Activated CD8-positive, alpha-beta T cell treated with anti-CD3 and anti-CD28 coated beads for 36 hours (primary cell): ENCODE measurements at regions not wholly inside any gene's neighbourhood (a gene's known extent, or its start where the extent isn't known, plus 50 kb on each side); places are given as distances from the start of the nearest gene placed in this dataset.

Source experiments
- ATAC-seq: fragments of 200-7000 bp; cut with Tn5 transposase; one replicate; pipeline ENCODE4 v1.10.0; 2021; ENCODE audit warnings: mild to moderate bottlenecking, moderate library complexity
- CTCF ChIA-PET: fragments of 350-600 bp; sonication (Branson Sonifier 250); formaldehyde crosslinking; loops from one replicate; lab custom pipeline; 2021; ENCODE audit warnings: antibody characterized with exemption; lab: Charles Lee
- POLR2A ChIA-PET: fragments of 350-600 bp; sonication (Branson Sonifier 250); formaldehyde crosslinking; loops from one replicate; lab custom pipeline; 2021; ENCODE audit warnings: antibody characterized with exemption; lab: Charles Lee
- DNase-seq: peaks from one replicate; pipeline ENCODE4 v3.0.0-alpha.2; 2020
- H3K27ac Mint-ChIP-seq: one replicate; pipeline ENCODE4 v1.8.0; 2021; ENCODE audit warnings: mild to moderate bottlenecking, mixed read lengths
- H3K27me3 Mint-ChIP-seq: one replicate; pipeline ENCODE4 v1.8.0; 2021; ENCODE audit warnings: mixed read lengths
- H3K36me3 Mint-ChIP-seq: one replicate; pipeline ENCODE4 v1.8.0; 2021; ENCODE audit warnings: low read depth, mixed read lengths
- H3K4me1 Mint-ChIP-seq: one replicate; pipeline ENCODE4 v1.8.0; 2021; ENCODE audit warnings: low read depth, mixed read lengths
- H3K4me3 Mint-ChIP-seq: one replicate; pipeline ENCODE4 v1.8.0; 2021; ENCODE audit warnings: mild to moderate bottlenecking, moderate library complexity, mixed read lengths
- H3K9me3 Mint-ChIP-seq: one replicate; pipeline ENCODE4 v1.8.0; 2021; ENCODE audit warnings: mixed read lengths
- intact Hi-C: fragments of 100-400 bp; cut with micrococcal nuclease; formaldehyde crosslinking; loops from one replicate; pipeline ENCODE4 v1.10.0; 2022
- TF ChIP-seq, protein P1 (sequence below): fragments of 200-600 bp; IDR thresholded peaks from one replicate; pipeline ENCODE4 v1.8.0; 2022; ENCODE audit warnings: antibody characterized with exemption, mild to moderate bottlenecking

DNA sequence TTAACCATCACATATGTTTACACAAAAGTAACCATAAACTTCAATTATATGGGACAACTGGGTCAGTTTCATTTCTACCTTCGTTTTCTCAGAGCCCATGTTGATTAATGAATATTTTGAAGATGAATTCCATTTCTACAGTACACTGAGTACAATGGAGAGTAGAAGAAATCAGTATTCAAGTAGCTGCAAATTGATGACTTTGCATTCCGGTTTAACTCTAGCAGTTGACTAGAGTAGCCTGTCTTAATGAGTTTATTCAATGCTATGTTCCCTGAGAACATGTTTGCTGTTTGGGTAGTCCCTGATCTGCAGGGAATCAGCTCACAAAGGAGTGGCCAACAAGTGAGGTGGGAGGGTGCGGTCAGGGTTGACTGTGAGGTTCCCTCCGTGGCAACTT lies 168.3 kb downstream of the TRIML1 start:
- TF ChIP-seq, protein P1, sequence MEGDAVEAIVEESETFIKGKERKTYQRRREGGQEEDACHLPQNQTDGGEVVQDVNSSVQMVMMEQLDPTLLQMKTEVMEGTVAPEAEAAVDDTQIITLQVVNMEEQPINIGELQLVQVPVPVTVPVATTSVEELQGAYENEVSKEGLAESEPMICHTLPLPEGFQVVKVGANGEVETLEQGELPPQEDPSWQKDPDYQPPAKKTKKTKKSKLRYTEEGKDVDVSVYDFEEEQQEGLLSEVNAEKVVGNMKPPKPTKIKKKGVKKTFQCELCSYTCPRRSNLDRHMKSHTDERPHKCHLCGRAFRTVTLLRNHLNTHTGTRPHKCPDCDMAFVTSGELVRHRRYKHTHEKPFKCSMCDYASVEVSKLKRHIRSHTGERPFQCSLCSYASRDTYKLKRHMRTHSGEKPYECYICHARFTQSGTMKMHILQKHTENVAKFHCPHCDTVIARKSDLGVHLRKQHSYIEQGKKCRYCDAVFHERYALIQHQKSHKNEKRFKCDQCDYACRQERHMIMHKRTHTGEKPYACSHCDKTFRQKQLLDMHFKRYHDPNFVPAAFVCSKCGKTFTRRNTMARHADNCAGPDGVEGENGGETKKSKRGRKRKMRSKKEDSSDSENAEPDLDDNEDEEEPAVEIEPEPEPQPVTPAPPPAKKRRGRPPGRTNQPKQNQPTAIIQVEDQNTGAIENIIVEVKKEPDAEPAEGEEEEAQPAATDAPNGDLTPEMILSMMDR: no peak
- intact Hi-C loops: no loop called here
- peaks cover 6% of the 10 kb centered on the region for H3K9me3 Mint-ChIP-seq
- H3K36me3 Mint-ChIP-seq: no peaks in the 10 kb centered on the region
- no peak for DNase-seq
- no peaks in the 10 kb centered on the region for H3K4me1 Mint-ChIP-seq
- ATAC-seq: no peak
- ChIA-PET POLR2A (no interaction called here), CTCF (interaction anchor here (1.4 kb wide), 1 partner anchor 11 kb away, joined by 3 read pairs; no protein-coding TSS in a partner anchor)
- H3K4me3 Mint-ChIP-seq: no peak overlapping the region
- H3K27me3 Mint-ChIP-seq: no peaks in the 10 kb centered on the region
- no peak overlapping the region for H3K27ac Mint-ChIP-seq

DNA sequence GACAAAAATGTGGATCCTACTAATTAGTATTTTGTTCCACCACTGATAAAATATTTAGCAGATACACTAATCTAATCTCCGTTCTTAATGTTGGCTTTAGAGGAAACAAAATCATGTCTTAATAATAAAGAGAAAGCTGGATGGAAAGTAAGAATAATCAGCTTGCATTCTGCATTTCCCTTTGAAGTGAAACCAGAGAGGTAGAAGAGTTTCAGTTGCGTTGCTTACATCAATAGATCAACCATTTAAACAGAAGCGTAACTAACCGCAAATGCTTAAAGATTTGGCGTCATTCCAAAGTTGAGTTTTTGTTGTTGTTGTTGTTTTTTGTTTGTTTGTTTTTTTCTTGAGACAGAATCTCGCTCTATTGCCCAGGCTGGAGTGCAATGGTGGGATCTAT lies 168.9 kb downstream of the TRIML1 start:
- H3K4me1 Mint-ChIP-seq: no peaks in the 10 kb centered on the region
- intact Hi-C loops: no loop called here
- DNase-seq (no peak), ATAC-seq (no peak)
- no peaks in the 10 kb centered on the region for H3K27me3 Mint-ChIP-seq
- peaks cover 6% of the 10 kb centered on the region for H3K9me3 Mint-ChIP-seq
- no peak overlapping the region for H3K4me3 Mint-ChIP-seq
- ChIA-PET CTCF (no interaction called here), POLR2A (no interaction called here)
- TF ChIP-seq, protein P1: no peak
- no peak overlapping the region for H3K27ac Mint-ChIP-seq
- H3K36me3 Mint-ChIP-seq: no peaks in the 10 kb centered on the region

DNA sequence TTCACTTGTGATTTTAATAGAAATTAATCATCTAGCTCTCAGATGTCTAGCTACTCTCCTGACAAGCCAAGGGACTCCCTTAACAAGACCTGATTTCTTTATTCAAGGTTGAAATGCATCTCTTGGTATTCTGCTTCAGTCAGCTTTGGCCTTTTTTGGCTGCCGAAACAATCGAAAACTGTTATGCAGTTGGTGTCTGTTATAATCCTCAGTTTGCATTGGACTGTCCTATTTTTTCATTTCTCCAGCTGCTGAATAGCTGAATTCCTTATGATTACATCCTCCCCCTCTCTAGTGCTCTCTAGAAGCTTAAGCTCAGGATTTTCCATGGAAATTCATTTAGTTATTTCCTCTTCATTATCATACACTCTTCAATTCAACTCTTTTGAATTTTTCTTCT lies 177.2 kb downstream of the TRIML1 start:
- DNase-seq (no peak), ATAC-seq (no peak)
- TF ChIP-seq, protein P1: no peak
- Mint-ChIP-seq H3K4me1 (no peaks in the 10 kb centered on the region), H3K27me3 (no peaks in the 10 kb centered on the region), H3K27ac (no peak overlapping the region), H3K9me3 (peaks cover 14% of the 10 kb centered on the region), H3K36me3 (no peaks in the 10 kb centered on the region), H3K4me3 (no peak overlapping the region)
- CTCF ChIA-PET: no interaction called here
- intact Hi-C loops: no loop called here
- POLR2A ChIA-PET: no interaction called here

DNA sequence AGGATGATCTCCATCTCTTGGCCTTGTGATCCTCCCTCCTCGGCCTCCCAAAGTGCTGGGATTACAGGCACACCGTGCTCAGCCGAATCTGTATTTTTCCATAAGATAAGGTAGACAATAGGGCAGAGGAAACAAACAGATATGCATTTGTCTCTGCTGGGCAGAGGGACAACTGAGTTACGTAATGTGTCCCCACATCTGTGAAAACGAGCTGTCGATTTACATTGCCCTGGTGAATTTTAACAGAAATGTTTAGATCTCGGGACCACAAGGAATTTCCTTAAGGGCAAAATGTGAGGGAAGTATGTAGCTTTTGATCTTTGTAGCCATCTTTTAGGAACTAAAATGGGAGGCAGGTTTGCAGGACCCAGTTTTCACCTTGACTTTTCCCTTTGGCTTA lies 189.7 kb downstream of the TRIML1 start:
- CTCF ChIA-PET: no interaction called here
- no peak for ATAC-seq
- Mint-ChIP-seq H3K27ac (no peak overlapping the region), H3K4me3 (no peak overlapping the region), H3K36me3 (no peaks in the 10 kb centered on the region), H3K4me1 (no peaks in the 10 kb centered on the region), H3K9me3 (peaks cover 11% of the 10 kb centered on the region), H3K27me3 (no peaks in the 10 kb centered on the region)
- TF ChIP-seq, protein P1: no peak
- POLR2A ChIA-PET: interaction anchor here (0.6 kb wide), 1 partner anchor 125 kb away, joined by 3 read pairs; no protein-coding TSS in a partner anchor
- intact Hi-C loops: no loop called here
- DNase-seq: no peak

DNA sequence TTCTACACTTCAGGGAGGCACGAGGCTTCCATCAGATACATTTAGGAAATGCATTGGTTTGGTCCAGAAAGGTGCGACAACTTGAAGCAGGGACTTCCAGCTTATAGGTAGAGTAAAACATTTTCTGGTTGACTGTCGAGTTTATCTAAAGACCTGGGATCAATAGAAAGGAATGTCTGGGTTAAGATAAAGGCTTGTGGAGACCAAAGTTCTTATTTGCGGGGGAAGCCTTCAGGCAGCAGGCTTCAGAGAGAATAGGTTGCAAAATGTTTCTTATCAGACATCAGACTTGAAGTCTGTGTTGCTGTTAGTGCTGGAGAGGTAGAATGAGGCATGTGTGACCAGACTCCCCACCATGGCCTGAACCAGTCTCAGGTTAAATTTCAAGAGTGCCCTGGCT lies 190.3 kb downstream of the TRIML1 start:
- DNase-seq (no peak), ATAC-seq (no peak)
- Mint-ChIP-seq H3K27ac (no peak overlapping the region), H3K9me3 (peaks cover 11% of the 10 kb centered on the region), H3K4me3 (no peak overlapping the region), H3K27me3 (no peaks in the 10 kb centered on the region), H3K4me1 (no peaks in the 10 kb centered on the region), H3K36me3 (no peaks in the 10 kb centered on the region)
- intact Hi-C loops: no loop called here
- ChIA-PET CTCF (no interaction called here), POLR2A (interaction anchor here (0.6 kb wide), 1 partner anchor 126 kb away, joined by 3 read pairs; no protein-coding TSS in a partner anchor)
- TF ChIP-seq, protein P1: no peak
